B cell (primary cell): ENCODE measurements at regions not wholly inside any gene's neighbourhood (a gene's known extent, or its start where the extent isn't known, plus 50 kb on each side); places are given as distances from the start of the nearest gene placed in this dataset.

Source experiments
- ATAC-seq: fragments of 200-7000 bp; cut with Tn5 transposase; one replicate; pipeline ENCODE4 v1.10.0; 2021; ENCODE audit warnings: low read depth, mild to moderate bottlenecking, moderate number of reproducible peaks, moderate library complexity
- CTCF ChIA-PET: fragments of 350-600 bp; sonication (Branson Sonifier 250); formaldehyde crosslinking; loops from one replicate; lab custom pipeline; 2021; ENCODE audit warnings: antibody characterized with exemption, inconsistent platforms; lab: Charles Lee
- POLR2A ChIA-PET: fragments of 350-600 bp; sonication (Branson Sonifier 250); formaldehyde crosslinking; loops from one replicate; lab custom pipeline; 2021; ENCODE audit warnings: antibody characterized with exemption; lab: Charles Lee
- DNase-seq: peaks from one replicate; pipeline ENCODE4 v3.0.0; 2013
- H2AFZ ChIP-seq: 2 replicates; pipeline ENCODE4 v1.6.1; 2012; ENCODE audit warnings: mild to moderate bottlenecking, low read depth, low read length; ENCODE audit not compliant: insufficient read depth, poor library complexity, severe bottlenecking
- H3K27ac ChIP-seq, 2 donors: 1 replicate in 1 of 2; 2 replicates in 1 of 2; pipeline ENCODE4 v1.5.1; 2012 to 2013; ENCODE audit warnings: low read length in 2 of 2, mild to moderate bottlenecking in 2 of 2, moderate library complexity in 1 of 2
- H3K27me3 ChIP-seq, 4 experiments: fragments of 200-600 bp in 1 of 4; sonication (generic) in 1 of 4; replicated peaks in 1 of 4; 1 replicate in 2 of 4; 2 replicates in 2 of 4; pipeline versions ENCODE4 v1.6.1 to v1.7.0; 2013 to 2016; ENCODE audit warnings: low read length in 3 of 4, mild to moderate bottlenecking in 2 of 4, mixed read lengths in 1 of 4, moderate library complexity in 1 of 4; ENCODE audit not compliant: insufficient read depth in 4 of 4, control insufficient read depth in 3 of 4; ENCODE audit errors: control extremely low read depth in 1 of 4
- H3K36me3 ChIP-seq, 2 experiments: replicated peaks in 1 of 2; 1 replicate in 1 of 2; 2 replicates in 1 of 2; pipeline versions ENCODE4 v1.6.1 to v1.7.1; 2013; ENCODE audit warnings: low read length in 1 of 2; ENCODE audit not compliant: insufficient read depth in 2 of 2, control insufficient read depth in 1 of 2; ENCODE audit errors: control extremely low read depth in 1 of 2, extremely low read depth in 1 of 2
- H3K4me1 ChIP-seq, 2 donors: fragments of 200-600 bp in 1 of 2; sonication (generic) in 1 of 2; 1 replicate in 1 of 2; 2 replicates in 1 of 2; pipeline versions ENCODE4 v1.5.1 to v1.6.1; 2013 to 2017; ENCODE audit warnings: low read length in 2 of 2; ENCODE audit not compliant: control insufficient read depth in 2 of 2, insufficient read depth in 2 of 2
- H3K4me2 ChIP-seq: replicated peaks from 2 replicates; pipeline ENCODE3; 2012; ENCODE audit warnings: mild to moderate bottlenecking, low read depth, low read length; ENCODE audit not compliant: poor library complexity, severe bottlenecking
- H3K4me3 ChIP-seq, 5 experiments: fragments of 200-600 bp in 1 of 5; sonication (generic) in 1 of 5; 1 replicate in 3 of 5; 2 replicates in 2 of 5; pipeline versions ENCODE4 v1.5.1 to v1.7.0; 2011 to 2016; ENCODE audit warnings: low read length in 4 of 5, mild to moderate bottlenecking in 4 of 5, low read depth in 2 of 5, control low read depth in 1 of 5, moderate library complexity in 1 of 5; ENCODE audit not compliant: insufficient read depth in 1 of 5; ENCODE audit errors: control extremely low read depth in 1 of 5, extremely low read depth in 1 of 5
- H3K79me2 ChIP-seq: fragments of 200-600 bp; sonication (generic); one replicate; pipeline ENCODE4 v1.6.0; 2016; ENCODE audit warnings: low read length; ENCODE audit not compliant: control insufficient read depth, insufficient read depth
- H3K9ac ChIP-seq: fragments of 200-600 bp; sonication (generic); 2 replicates; pipeline ENCODE4 v1.6.1; 2017; ENCODE audit warnings: mild to moderate bottlenecking, low read length, moderate library complexity
- H3K9me3 ChIP-seq, 3 donors: one replicate each; pipeline versions ENCODE4 v1.6.1 to v1.7.1; 2013; ENCODE audit warnings: low read length in 2 of 3; ENCODE audit not compliant: control insufficient read depth in 2 of 3, insufficient read depth in 1 of 3; ENCODE audit errors: control extremely low read depth in 1 of 3
- H4K20me1 ChIP-seq: 2 replicates; pipeline ENCODE4 v1.6.0; 2012; ENCODE audit warnings: mild to moderate bottlenecking, low read length; ENCODE audit not compliant: insufficient read depth, control insufficient read depth, poor library complexity, severe bottlenecking
- H3K27ac Mint-ChIP-seq: one replicate; pipeline ENCODE4 v1.8.0; 2021; ENCODE audit warnings: mixed read lengths
- H3K27me3 Mint-ChIP-seq: one replicate; pipeline ENCODE4 v1.8.0; 2021; ENCODE audit warnings: mixed read lengths
- H3K4me1 Mint-ChIP-seq: one replicate; pipeline ENCODE4 v1.8.0; 2021; ENCODE audit warnings: mixed read lengths
- H3K4me3 Mint-ChIP-seq: one replicate; pipeline ENCODE4 v1.8.0; 2021; ENCODE audit warnings: mixed read lengths
- H3K9me3 Mint-ChIP-seq: one replicate; pipeline ENCODE4 v1.8.0; 2022; ENCODE audit warnings: mixed read lengths; ENCODE audit not compliant: insufficient read depth
- CTCF ChIP-seq: fragments of 200-600 bp; IDR thresholded peaks from one replicate; pipeline ENCODE4 v1.8.0; 2022; ENCODE audit warnings: antibody characterized with exemption, mild to moderate bottlenecking
- EZH2 ChIP-seq: IDR thresholded peaks from 2 replicates; pipeline ENCODE4 v1.6.1; 2012; ENCODE audit warnings: borderline replicate concordance, low read depth, mild to moderate bottlenecking, moderate library complexity, low read length; ENCODE audit not compliant: insufficient read depth, poor library complexity, severe bottlenecking
- WGBS: methylation state at CpG from one replicate; pipeline ENCODE4 v1.1.5; 2013; ENCODE audit warnings: missing lambda C conversion rate; ENCODE audit not compliant: insufficient coverage; 5-methylcytosine and 5-hydroxymethylcytosine counted together
- intact Hi-C: fragments of 100-400 bp; cut with micrococcal nuclease; formaldehyde crosslinking; loops from one replicate; pipeline ENCODE4 v1.10.0; 2022

GRCh38 chr6:77987035-77987384, 334.2 kb downstream of the MEI4 start:
- H3K9me3 Mint-ChIP-seq: peaks cover 7% of the 10 kb centered on the region
- H3K9ac ChIP-seq: no peak overlapping the region
- H3K9me3 ChIP-seq: peaks cover 0 to 12% (median 0%) of the 10 kb centered on the region in 3 donors
- H3K27me3 Mint-ChIP-seq: no peaks in the 10 kb centered on the region
- TF ChIP-seq EZH2 (no peak), CTCF (no peak)
- no peak overlapping the region for H3K4me3 ChIP-seq
- ChIA-PET POLR2A (no interaction called here), CTCF (no interaction called here)
- intact Hi-C loops: no loop called here
- H3K27ac Mint-ChIP-seq: no peak overlapping the region
- H3K27me3 ChIP-seq: no peaks in the 10 kb centered on the region
- H2AFZ ChIP-seq: no peak overlapping the region
- no peak for ATAC-seq
- DNase-seq: no peak
- no peak overlapping the region for H3K4me3 Mint-ChIP-seq
- no peaks in the 10 kb centered on the region for H4K20me1 ChIP-seq
- no peaks in the 10 kb centered on the region for H3K4me1 ChIP-seq
- H3K79me2 ChIP-seq: no peaks in the 10 kb centered on the region
- no peaks in the 10 kb centered on the region for H3K4me1 Mint-ChIP-seq
- no peaks in the 10 kb centered on the region for H3K36me3 ChIP-seq
- H3K27ac ChIP-seq: no peak overlapping the region
- no peak overlapping the region for H3K4me2 ChIP-seq

- Histone ChIP-seq H2AFZ (no peak overlapping the region), H3K4me1 (no peaks in the 10 kb centered on the region), H4K20me1 (no peaks in the 10 kb centered on the region), H3K27me3 (no peaks in the 10 kb centered on the region), H3K9ac (no peak overlapping the region), H3K4me2 (no peak overlapping the region), H3K36me3 (no peaks in the 10 kb centered on the region), H3K4me3 (no peak overlapping the region), H3K27ac (no peak overlapping the region), H3K79me2 (no peaks in the 10 kb centered on the region), H3K9me3 (peaks cover 0 to 13% (median 0%) of the 10 kb centered on the region in 3 donors)
- Mint-ChIP-seq H3K9me3 (peaks cover 2% of the 10 kb centered on the region), H3K4me3 (no peak overlapping the region), H3K4me1 (no peaks in the 10 kb centered on the region), H3K27me3 (no peaks in the 10 kb centered on the region), H3K27ac (no peak overlapping the region)
- ChIA-PET POLR2A (no interaction called here), CTCF (no interaction called here)
- intact Hi-C loops: no loop called here
- ATAC-seq (no peak), DNase-seq (no peak)
- WGBS: no CpG with 5 or more reads among the region's 1 CpG
- no peak for TF ChIP-seq EZH2
Measured at GRCh38 chr6:78010130-78010529, 357.3 kb downstream of the MEI4 start.
